ENCODE measurements at regions not wholly inside any gene's neighbourhood (a gene's known extent, or its start where the extent isn't known, plus 50 kb on each side); places are given as distances from the start of the nearest gene placed in this dataset.
"Not testable (repeated sequence)": the region's sequence is repeated elsewhere in the genome, so short reads cannot be mapped to it uniquely, and the experiment has no call there.

DNA sequence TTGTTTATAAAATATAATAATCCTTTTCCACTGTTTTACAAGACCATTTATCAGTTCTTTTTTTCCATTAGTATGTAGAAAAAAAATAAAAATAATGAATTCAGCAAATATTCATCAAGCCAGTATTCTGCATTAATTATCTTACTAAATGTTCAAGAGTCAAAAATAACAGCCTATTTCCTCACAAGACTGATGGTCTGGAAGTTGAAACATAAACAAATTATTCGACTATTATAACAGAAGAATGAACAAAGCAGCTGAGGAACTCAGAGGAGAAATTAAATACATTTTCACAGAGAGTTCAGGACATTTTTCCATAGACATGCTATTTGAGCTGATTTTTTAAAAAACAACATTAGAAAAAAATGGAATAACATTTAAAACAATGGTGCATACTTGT is 2594.8 kb downstream of the ARAP2 start:
- no peak for DNase-seq

DNA sequence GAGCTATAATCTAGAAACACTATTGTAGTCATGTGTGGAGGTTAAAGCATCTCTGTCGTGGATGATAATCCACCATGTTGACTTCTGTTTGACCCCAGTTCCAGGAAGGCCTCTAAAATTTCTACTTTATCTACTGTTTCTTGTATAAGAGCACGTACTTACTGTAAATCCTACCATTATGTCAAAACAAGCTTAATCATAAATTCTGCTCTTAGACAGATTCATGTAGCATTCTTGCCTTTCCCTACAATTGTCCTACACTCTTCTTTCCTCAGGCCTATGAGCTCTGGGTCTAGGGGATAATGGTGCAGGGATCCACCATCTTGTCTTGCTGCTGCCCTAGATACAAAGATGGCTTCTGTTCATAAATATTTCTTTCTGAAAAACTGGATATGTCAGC is 2594.3 kb downstream of the ARAP2 start:
- no peak for DNase-seq

DNA sequence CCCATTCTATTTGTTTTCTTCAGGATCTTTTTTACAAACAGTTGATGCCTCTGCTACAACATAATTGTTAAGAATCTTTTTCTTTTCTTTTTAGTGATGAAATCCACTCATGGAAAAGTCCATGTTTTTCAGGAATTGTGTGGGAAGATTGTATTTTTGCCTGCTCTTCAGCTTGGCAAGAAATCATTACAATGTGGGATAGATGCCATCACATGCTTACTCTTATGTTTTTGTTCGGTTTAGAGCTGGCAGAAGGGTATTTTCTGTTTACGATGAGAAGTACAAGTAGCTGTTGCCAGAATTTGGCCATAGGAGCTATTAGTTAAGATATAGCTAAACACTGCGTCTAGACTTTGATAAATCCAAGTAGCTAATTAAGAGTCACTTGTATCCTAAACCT is 2585.3 kb downstream of the ARAP2 start:
- no peak for DNase-seq

DNA sequence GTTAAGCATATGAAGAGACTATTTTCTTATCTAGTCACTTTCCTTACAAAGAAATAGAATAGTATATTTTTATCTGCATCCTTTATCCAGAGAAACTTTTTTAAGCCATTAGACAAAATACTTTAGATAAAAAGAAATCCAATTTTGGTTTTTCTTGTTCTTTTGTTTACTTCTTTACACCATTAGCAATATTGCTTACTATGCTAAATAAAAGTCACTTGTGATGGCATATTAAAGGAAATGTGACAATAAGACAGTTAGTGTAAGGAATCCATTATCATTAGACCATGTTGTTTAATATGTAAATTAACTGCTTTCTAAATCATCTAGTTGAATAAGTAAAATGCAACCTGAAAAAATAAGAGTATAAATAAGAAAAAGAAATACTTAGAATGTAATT is 2582.7 kb downstream of the ARAP2 start:
- DNase-seq = no peak

DNA sequence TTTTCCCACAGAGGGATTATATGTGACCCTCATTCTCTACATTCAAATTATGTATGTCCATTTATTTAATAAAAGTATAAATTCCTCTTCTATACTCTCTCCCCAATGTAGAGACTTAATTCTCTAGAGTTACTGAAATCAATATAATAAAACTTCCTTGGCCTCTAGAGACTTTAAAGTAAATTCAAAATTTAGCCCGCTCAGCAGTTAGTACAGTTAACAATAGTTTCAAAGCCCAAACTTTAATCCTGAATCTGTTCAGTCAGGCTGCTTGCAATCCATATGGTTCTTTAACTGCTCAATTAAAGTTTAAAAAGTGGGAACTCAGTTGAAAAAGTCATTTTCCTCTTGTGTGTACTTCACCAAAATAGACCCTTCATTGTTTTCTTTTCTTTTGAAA is 2558.4 kb downstream of the ARAP2 start:
- DNase-seq = no peak

DNA sequence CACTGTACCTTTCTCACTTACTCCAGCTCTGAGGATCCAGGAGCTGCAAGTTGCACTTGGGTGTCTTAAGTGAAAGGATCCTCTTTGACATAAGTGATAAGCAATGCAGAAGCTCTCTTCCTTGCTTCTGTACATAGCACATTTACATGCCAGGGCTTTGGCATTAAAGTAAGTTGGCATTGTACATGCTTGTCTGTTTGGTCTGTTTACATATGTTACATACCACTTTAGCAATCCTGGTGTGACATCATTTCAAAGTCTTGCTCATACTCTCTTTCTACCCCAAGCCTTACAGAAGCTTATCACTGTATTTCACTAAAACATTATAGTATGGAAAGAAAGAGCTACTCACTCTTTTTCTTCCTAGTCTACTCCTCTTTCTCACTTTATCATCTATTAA is 2548.3 kb downstream of the ARAP2 start:
- DNase-seq = no peak

DNA sequence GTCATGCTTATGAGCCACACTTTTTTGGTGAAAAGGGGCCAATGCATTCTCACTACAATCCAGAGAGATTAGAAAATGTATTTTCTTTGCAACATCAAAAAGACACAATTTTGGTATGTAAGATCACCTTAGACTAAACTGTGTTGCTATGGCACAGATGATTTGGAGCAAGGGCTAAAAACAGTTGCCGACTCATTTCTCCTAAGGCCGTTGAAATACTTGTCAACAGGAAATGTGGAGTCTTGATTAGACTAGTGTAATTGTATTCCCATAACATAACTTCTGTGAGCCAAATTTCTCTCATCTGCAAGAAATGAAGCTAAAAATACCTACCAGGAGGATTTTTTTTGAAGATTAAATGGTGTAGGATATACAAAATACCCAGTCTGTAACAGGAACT is 2547.7 kb downstream of the ARAP2 start:
- no peak for DNase-seq

DNA sequence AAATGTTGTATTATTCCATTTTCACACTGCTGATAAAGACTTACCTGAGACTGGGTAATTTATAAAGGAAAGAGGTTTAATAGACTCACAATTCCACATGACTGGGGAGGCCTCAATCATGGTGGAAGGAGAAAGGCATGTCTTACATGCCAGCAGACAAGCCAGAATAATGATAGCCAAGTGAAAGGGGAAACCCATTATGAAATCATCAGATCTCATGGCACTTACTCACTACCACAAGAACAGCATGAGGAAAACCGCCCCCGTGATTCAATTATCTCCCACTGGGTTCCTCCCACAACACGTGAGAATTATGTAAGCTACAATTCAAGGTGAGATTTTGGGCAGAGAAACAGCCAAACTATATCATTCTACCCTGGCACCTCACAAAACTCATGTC is 2535.1 kb downstream of the ARAP2 start:
- DNase-seq = no peak

DNA sequence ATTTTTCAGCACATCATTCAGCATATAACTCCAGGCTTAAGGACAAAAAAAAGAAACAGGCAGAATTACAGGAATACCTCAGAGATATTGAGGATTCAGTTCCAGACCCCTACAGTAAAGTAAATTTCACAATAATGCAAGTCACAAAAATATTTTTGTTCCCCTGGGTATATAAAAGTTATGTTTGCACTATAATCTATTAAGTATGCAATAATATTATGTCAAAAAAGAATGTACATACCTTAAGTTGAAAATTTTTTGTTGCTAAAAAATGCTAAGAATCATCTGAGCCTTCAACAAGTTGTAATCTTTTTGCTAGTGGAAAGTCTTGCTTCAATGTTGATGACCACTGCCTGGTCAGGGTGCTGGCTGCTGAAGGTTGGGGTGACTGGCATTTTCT is 2532.5 kb downstream of the ARAP2 start:
- no peak for DNase-seq

DNA sequence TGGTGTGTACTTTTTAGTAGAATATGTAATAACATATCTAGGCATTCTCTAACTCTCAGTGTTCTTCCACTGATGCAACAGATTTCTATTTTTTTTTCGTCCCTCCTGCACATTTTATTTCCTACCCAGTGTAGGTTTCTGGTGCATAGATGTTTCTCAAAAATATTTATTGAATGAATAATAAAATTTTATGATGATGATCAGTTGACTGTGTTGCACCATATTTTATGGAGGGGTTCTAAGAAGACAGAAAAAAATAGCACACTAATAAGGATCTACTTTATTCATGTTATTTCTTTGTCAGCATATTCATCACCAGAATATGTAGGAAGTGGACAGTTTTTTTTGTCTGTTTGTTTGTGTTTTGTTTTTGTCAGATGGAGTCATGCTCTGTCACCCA is 2529.3 kb downstream of the ARAP2 start:
- no peak for DNase-seq

DNA sequence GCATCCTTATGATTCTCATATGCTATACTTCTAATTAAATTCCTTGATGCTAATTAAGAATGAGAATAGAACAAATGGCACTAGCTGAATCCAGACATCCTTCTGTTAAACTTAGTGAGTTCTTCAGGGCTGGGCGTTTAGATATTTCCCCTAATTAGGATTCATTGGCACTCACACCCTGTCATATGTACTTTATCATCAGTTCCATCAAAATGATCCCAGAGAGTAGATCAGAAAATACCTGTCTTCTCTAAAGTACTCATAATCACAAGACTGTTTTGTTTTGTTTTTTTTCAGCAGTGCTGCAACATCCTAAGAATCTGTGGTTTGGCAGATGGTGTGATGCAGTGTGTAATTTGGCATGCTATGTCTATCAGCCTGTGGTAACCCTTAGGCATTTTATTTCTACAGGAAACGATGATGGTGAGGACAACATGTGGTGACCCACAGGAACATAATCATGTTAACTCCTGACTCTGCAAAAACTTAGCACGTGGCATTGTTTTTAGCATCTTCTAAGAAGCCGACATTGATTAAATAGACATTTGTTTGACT is 2528.4 kb downstream of the ARAP2 start:
- DNase-seq = no peak

DNA sequence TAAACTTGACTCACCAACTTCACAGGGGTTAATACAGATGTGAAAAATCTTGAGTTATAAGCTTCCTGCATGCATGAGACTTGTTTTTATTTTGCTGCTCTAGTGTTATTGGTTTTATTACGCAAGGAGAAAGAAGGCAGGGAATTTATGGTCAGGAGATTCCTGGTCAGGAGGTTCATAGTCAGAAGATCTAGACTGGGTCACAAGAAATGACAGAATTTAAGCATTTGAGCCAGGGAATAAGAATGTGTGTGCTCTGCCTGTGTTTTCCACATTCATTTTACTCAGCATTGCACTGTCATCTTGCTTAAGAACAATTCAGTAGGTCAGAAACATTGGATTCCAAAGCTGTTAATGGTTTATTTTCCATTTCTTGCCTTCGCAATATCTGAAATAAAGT is 2522.1 kb downstream of the ARAP2 start:
- no peak for DNase-seq

DNA sequence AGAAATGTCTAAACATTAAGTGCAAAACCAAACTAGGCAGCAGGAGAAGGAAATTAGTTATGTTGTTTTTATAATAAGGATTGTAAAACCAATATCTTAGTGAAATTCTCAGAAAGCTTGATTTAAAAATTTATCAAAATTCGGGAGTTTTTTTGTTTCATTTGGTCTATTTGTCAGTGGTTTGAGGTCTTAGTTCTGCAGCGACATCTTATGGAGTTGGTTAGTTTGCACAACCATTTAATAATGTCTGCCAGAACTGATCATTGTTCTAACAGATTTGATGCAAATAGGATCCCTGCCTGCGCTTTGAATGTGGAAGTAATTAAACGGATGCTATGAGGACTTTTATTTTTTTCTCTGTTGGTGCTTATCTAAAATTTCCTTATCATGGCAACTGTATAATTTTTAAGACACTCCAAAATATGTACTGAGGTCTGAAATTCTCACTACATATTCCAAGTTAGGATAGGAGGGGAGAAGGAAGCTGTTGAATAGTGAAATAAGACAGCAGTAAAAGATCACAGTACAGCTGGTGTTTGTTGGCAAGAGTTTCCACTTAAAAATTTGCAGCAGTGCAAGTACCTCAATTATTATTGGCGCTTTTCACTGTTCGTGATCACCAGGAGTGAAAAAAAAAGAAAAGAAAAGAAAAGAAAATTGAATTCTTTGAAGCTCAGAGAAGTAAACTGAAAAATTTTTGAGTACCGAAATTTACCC is 2521.4 kb downstream of the ARAP2 start:
- DNase-seq = no peak

DNA sequence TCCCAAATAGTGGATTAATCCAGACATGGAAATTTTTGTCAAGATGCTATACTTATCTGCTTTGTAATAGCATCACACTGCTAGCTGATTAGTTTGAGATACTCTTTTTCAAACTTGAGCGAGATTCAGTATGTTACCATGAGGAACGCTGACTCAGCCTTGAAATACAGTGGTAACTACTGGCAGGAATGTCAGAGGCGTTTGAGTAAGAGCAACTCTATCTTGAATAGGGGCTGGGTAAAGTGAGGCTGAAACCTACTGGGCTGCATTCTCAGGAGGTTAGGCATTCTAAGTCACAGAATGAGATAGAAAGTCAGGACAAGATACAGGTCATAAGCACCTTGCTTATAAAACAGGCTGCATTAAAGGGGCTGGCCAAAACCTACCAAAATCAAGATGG is 2519.6 kb downstream of the ARAP2 start:
- no peak for DNase-seq

DNA sequence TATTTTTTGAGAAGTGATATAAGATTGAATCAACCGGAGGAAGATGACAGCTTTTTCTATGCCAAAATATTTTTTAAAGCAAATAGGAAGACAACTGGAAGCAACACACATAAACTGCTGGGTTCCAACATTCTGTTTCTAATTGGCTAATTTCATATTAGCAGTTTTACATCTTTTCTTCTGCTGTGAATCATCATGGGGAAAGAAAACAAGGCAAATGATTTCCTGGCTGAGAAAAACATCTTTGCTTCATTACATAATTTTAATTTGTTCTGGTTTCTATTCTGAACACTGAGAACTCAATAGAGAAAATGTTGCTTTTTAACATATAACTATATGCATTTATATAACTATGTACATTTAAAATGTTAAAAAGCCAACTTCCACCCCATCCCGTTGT is 2518.5 kb downstream of the ARAP2 start:
- no peak for DNase-seq

DNA sequence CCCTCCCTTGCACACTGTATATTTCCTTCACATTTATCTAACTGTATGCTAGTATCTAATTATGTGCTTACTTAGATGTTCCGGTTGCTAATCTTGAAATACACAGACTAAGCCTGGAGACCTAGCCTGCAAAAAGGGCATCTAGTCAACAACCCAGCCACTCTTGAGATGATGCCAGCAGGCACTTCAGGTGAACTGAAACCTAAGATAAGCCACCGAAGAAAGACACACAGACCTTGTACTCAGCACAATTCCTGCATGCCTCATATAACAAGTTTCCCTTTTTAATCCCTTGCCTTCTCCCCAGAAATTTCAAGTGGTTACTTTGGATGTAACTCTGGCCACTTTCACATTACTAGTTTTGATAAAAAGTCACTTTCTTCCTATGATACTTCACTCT is 2506.6 kb downstream of the ARAP2 start:
- DNase-seq = no peak

DNA sequence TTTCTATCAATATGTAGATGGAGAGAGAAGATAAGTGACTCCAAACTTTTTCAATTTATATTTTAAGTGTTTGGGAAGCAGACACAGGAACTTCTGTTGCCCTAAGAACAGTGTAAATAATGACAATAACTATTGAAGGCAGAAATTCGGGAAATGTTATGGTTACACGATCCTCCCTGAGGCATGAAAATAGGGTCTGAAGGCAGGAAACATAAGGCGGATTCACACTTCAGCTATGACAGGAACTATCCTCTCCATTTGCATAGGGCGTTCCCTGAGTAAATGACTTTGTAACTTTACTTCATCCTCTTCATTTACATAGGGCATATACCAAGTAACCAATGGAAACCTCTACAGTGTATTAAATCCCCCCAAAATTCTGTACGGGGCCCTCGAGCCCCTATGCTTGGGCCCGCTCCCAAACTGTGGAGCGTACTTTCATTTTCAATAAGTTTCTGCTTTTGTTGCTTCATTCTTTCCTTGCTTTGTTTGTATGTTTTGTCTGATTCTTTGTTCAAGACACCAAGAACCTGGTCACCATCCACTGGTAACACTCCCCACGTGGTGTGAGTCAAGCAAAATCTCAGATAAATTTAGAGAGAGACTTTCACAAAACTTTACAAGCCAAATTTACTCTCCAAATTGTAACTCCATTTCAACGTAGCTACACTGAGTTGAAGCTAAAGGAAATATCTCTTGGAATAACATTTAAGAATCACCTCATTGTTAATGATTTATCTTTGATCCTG is 2504.3 kb downstream of the ARAP2 start:
- DNase-seq = no peak

DNA sequence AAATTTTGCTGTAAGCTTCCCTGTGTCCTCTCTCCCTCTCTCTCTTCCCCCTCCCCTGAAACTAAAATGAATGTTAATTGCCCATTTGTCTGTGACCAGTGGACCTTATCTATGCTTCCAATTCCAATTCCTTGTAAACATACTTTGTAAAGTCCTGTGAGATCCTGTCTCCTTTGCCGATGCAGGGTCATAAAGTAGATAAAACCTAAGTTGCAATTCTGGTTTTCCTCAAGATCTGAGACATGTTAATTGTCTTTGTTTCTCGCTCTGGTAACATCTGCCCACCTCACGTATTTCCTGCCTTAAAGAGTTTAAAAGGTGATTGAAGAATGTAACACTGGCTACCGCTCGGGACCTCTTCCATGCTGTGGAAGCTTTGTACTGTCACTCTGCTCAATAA is 2503.4 kb downstream of the ARAP2 start:
- DNase-seq = not testable (repeated sequence)

DNA sequence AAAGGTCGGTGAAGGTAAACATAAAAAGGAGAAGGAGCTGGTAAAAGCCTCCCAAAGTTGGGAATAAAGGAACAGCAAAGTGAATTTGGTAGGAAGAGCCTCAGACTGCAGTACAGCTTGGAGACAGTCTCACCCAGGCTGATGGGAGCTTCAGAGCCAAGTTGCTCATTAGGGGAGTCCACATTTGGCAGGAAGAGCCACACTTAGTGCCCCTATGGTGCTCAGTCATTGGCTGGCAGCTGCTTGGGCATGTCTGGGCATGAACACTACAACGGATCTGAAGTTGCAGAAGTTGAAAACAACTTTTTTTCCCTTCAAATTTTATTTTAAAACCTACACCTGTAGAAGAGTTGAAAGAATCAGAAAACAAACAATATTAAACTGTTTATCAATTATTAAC is 2497.3 kb downstream of the ARAP2 start:
- no peak for DNase-seq

DNA sequence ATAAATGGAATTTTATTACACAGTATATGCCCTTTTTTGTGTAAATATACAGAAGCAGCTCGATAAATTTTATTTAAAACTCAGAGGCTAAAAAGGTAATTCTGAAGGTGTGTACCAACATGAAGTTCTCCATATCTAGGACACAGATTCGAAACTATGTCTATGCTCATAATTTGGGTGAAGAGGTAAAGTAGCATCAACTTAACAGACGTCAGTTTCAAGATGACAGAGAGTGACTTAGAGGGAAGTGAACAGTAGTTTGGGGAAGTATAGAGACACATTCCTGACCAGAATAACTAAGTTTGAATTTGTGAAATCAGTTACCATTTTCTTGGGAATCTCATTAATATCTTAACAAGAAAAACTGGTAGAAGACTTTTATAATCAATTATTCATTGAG is 2493.3 kb downstream of the ARAP2 start:
- no peak for DNase-seq

DNA sequence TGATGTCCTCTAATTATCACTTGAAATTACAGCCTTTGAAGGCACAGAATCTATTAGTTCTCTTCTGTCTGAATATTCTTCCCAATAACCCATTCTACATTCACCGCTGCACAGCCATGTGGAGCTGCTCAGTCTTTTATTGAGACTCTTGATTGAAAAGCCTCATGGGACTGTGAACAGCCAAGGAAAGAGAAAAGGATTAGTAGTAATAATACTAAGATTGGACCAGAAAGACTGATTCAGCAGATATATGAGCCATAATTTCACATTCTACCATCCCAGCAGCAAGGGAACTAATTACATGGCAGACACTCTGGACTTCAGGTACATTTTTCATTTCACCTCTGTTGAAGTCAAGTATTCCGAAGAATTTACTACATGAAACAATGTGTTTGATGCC is 2471.7 kb downstream of the ARAP2 start:
- DNase-seq = no peak

DNA sequence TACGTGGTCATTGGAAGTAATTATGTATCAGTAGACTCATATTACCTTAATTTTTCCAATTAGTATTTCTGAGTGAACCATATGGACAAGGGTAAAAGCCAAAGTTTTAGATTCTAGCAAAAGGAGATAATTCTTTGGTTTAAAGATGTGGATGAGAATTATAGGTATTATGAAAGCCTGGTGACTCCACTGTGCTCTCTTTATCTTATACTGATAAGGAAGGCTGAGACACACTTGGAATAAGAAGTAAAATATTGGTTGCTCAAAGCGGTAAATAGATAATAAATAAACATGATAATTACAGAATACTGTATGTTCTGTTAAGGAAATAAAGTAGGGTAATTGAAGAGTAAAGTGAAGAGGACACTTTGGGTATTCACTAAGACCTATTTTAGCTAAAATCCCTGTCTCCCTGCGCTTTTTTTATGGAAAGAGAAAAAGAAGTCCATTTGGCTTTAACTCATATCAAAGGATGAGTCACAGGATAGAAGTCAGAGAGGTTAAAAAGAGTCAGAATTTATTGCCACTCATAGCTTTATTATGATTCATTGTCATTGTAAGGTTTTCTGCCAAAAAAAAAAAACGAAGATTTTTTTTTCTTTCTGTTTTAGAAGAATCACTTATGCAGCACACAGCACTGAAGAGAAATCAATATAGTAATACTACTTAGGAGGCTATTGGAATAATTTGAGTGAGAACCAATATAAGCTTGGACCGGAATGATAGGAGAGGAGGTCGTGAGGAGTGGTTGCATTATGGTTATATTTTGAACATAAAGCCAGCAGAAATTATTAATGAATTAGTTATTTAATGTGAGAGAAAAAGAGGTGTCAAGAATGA is 2463.1 kb downstream of the ARAP2 start:
- DNase-seq = no peak

DNA sequence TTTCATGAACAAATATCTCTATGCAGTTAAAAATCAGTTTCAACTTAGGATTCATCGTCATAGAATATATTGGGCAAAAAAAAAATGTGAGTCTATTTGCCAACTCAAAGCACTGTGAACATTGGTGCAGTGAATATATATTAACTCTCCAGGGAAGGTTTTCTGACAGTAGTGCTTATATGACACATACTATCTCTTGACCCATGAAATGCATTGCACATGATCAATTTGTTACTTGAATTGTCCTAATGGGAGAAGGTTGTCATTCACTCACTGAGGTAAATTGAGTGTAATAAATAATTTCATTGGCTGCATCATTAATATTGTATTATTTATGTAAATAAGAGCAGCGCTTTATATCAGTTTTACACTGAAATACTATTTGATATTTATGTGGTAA is 2458.5 kb downstream of the ARAP2 start:
- DNase-seq = no peak

DNA sequence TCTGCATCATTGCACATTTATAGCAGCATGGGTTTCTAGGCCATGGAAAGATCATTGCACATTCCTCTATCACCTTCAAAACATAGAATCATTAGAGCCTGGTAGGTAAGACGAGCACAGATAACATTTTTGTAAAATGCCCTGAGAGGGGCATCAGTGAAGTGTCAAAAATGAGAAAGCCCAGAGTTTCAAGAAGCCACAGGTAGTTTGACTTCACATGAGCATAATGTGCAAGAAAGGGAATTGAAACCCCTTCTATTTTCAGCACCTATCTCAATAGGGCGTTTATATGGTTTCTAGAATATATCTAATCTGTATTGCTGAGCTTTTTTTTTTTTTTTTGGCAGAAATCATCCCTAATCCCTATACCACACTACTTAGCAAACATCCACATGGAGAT is 2441.7 kb downstream of the ARAP2 start:
- DNase-seq = no peak
